Ishikawa (cell line): ENCODE measurements at regions not wholly inside any gene's neighbourhood (a gene's known extent, or its start where the extent isn't known, plus 50 kb on each side); places are given as distances from the start of the nearest gene placed in this dataset.

Source experiments
- CEBPB ChIP-seq: IDR thresholded peaks from 2 replicates; pipeline ENCODE4 v1.6.1; 2012
- CREB1 ChIP-seq: IDR thresholded peaks from 2 replicates; pipeline ENCODE4 v1.6.1; 2012; ENCODE audit warnings: low read depth
- EGR1 ChIP-seq: IDR thresholded peaks from 2 replicates; pipeline ENCODE4 v1.6.1; 2012
- EP300 ChIP-seq: IDR thresholded peaks from 2 replicates; pipeline ENCODE4 v1.6.1; 2012; ENCODE audit warnings: borderline replicate concordance
- MAX ChIP-seq: IDR thresholded peaks from 2 replicates; pipeline ENCODE4 v1.6.1; 2012
- RAD21 ChIP-seq: IDR thresholded peaks from 2 replicates; pipeline ENCODE4 v1.6.1; 2012; ENCODE audit warnings: low read depth
- REST ChIP-seq: IDR thresholded peaks from 2 replicates; pipeline ENCODE4 v1.6.1; 2012; ENCODE audit warnings: low read depth, mild to moderate bottlenecking
- TAF1 ChIP-seq: IDR thresholded peaks from 2 replicates; pipeline ENCODE4 v1.6.1; 2012; ENCODE audit warnings: low read depth, mild to moderate bottlenecking
- TCF12 ChIP-seq: IDR thresholded peaks from 2 replicates; pipeline ENCODE4 v1.6.1; 2012; ENCODE audit warnings: low read depth
- TEAD4 ChIP-seq: IDR thresholded peaks from 2 replicates; pipeline ENCODE4 v1.6.1; 2012

GRCh38 chr3:31479431-31479830 is 53.3 kb upstream of the STT3B start:
- TF ChIP-seq TAF1 (no peak), EGR1 (no peak), MAX (no peak), RAD21 (no peak), CREB1 (no peak), REST (no peak), EP300 (no peak), TEAD4 (no peak), TCF12 (no peak), CEBPB (no peak)
